ENCODE measurements at regions not wholly inside any gene's neighbourhood (a gene's known extent, or its start where the extent isn't known, plus 50 kb on each side); places are given as distances from the start of the nearest gene placed in this dataset.

DNA sequence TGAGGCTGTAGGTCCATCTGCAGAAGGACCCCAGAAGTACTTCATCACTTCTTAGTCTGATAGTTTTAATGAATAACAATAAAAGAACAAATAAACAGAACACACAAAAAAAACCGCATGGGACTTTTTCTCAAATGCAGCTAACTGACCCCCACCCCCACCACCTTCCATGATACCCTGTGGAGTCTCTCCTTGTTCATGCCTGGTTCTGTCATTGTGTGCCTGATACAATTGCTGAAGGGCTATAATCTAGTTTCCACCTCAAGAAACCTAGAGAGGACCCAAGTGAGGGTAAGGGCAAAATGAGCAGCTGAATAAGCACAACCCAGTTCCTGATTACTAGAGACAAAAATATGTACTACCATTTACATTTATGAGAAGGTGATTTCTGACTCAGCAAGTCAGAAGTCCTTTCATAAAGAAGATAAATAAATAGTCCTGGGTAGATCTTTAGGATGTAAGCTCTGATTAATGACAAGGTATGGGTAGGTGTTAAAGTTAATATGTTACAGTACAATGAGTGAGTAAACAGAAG lies 155.1 kb downstream of the TMA16 start:
- Histone ChIP-seq H3K9ac (ENCODE audit: low read length) (no peak overlapping the region), H3K79me2 (ENCODE audit: low read length) (no peaks in the 10 kb centered on the region), H4K20me1 (ENCODE audit: insufficient read depth, low read length) (no peaks in the 10 kb centered on the region), H3K4me1 (ENCODE audit: low read length) (peaks cover 15% of the 10 kb centered on the region), H3K4me3 (ENCODE audit: low read length) (no peak overlapping the region; the same call in 1 of the 2 replicates), H3K9me3 (ENCODE audit: insufficient read depth, low read length) (peaks cover 48% of the 10 kb centered on the region), H3K27me3 (ENCODE audit: low read depth, low read length) (no peaks in the 10 kb centered on the region), H3K4me2 (ENCODE audit: low read length) (peak overlapping the region; percentile 18), H3K36me3 (replicated peaks; ENCODE audit: low read depth, low read length) (peaks cover 30% of the 10 kb centered on the region), H3K27ac (ENCODE audit: low read length) (peak overlapping the region; percentile 31), H2AFZ (ENCODE audit: low read depth, low read length) (peak overlapping the region; percentile 34)
- TF ChIP-seq EZH2phosphoT487 (IDR thresholded peaks at IDR 0.05; ENCODE audit: low read depth): no peak
- TF ChIP-seq, protein P1, sequence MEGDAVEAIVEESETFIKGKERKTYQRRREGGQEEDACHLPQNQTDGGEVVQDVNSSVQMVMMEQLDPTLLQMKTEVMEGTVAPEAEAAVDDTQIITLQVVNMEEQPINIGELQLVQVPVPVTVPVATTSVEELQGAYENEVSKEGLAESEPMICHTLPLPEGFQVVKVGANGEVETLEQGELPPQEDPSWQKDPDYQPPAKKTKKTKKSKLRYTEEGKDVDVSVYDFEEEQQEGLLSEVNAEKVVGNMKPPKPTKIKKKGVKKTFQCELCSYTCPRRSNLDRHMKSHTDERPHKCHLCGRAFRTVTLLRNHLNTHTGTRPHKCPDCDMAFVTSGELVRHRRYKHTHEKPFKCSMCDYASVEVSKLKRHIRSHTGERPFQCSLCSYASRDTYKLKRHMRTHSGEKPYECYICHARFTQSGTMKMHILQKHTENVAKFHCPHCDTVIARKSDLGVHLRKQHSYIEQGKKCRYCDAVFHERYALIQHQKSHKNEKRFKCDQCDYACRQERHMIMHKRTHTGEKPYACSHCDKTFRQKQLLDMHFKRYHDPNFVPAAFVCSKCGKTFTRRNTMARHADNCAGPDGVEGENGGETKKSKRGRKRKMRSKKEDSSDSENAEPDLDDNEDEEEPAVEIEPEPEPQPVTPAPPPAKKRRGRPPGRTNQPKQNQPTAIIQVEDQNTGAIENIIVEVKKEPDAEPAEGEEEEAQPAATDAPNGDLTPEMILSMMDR (IDR thresholded peaks at IDR 0.05; ENCODE audit: low read depth, low read length): no peak

GRCh38 chr4:163651761-163652160 lies 157.3 kb downstream of the TMA16 start:
- Histone ChIP-seq H2AFZ (ENCODE audit: low read depth, low read length) (no peak overlapping the region), H3K27me3 (ENCODE audit: low read depth, low read length) (no peaks in the 10 kb centered on the region), H3K79me2 (ENCODE audit: low read length) (no peaks in the 10 kb centered on the region), H3K9me3 (ENCODE audit: insufficient read depth, low read length) (peaks cover 33% of the 10 kb centered on the region), H3K4me1 (ENCODE audit: low read length) (peaks cover 15% of the 10 kb centered on the region), H3K4me2 (ENCODE audit: low read length) (no peak overlapping the region), H3K4me3 (ENCODE audit: low read length) (no peak overlapping the region), H4K20me1 (ENCODE audit: insufficient read depth, low read length) (no peaks in the 10 kb centered on the region), H3K27ac (ENCODE audit: low read length) (no peak overlapping the region), H3K9ac (ENCODE audit: low read length) (no peak overlapping the region), H3K36me3 (replicated peaks; ENCODE audit: low read depth, low read length) (peaks cover 14% of the 10 kb centered on the region)
- TF ChIP-seq, protein P1 (IDR thresholded peaks at IDR 0.05; ENCODE audit: low read depth, low read length): no peak
- no peak for TF ChIP-seq EZH2phosphoT487 (IDR thresholded peaks at IDR 0.05; ENCODE audit: low read depth)

DNA sequence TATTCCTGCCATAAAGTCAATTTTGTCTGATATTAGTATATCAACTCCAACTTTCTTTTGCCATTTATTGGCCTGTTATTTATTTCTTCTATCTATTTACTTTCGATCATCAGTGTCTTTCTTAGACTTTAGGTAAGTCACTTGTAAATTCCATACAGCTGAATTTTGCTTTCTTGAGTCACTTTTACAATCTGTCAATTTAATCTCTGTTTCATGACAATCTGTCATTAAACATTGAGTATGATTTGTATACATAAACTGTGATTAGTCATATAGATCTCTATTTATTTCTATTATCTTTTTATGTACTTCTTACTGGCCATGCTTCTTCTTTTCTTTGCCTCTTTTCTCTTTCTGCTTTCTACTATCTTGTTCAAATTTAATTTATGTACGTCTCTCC lies 160.1 kb downstream of the TMA16 start:
- H4K20me1 ChIP-seq (ENCODE audit: insufficient read depth, low read length): no peaks in the 10 kb centered on the region
- H3K4me2 ChIP-seq (ENCODE audit: low read length): no peak overlapping the region
- no peak overlapping the region for H3K4me3 ChIP-seq (ENCODE audit: low read length)
- H3K27ac ChIP-seq (ENCODE audit: low read length): no peak overlapping the region
- no peaks in the 10 kb centered on the region for H3K79me2 ChIP-seq (ENCODE audit: low read length)
- no peaks in the 10 kb centered on the region for H3K36me3 ChIP-seq (replicated peaks; ENCODE audit: low read depth, low read length)
- TF ChIP-seq, protein P1 (IDR thresholded peaks at IDR 0.05; ENCODE audit: low read depth, low read length): no peak
- no peak for TF ChIP-seq EZH2phosphoT487 (IDR thresholded peaks at IDR 0.05; ENCODE audit: low read depth)
- no peak overlapping the region for H3K9ac ChIP-seq (ENCODE audit: low read length)
- no peaks in the 10 kb centered on the region for H3K27me3 ChIP-seq (ENCODE audit: low read depth, low read length)
- peaks cover 7% of the 10 kb centered on the region for H3K4me1 ChIP-seq (ENCODE audit: low read length)
- no peak overlapping the region for H2AFZ ChIP-seq (ENCODE audit: low read depth, low read length)
- H3K9me3 ChIP-seq (ENCODE audit: insufficient read depth, low read length): peaks cover 9% of the 10 kb centered on the region; the same call in 1 of the 2 replicates

DNA sequence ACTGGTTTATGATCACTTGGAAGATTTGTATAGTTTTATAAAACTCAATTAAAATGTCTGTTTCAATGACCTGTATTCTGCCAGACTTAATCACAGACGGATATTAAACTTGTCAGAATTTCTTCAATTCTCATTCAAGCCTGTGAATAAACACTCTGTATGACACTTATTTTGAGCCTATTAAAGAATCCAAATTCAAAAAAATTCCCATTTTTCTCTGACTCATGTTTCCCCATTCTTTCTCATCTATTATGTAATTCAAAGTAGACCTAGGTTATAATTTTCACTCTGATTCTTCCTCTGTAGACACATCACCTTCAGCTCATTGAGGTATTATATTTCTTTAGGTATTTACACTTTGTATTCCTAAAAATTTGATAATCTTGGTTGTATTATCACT lies 166.1 kb downstream of the TMA16 start:
- Histone ChIP-seq H3K9me3 (ENCODE audit: insufficient read depth, low read length) (no peaks in the 10 kb centered on the region; the same call in 1 of the 2 replicates), H3K36me3 (replicated peaks; ENCODE audit: low read depth, low read length) (no peaks in the 10 kb centered on the region), H4K20me1 (ENCODE audit: insufficient read depth, low read length) (no peaks in the 10 kb centered on the region), H3K4me3 (ENCODE audit: low read length) (no peak overlapping the region), H3K27ac (ENCODE audit: low read length) (no peak overlapping the region), H3K79me2 (ENCODE audit: low read length) (no peaks in the 10 kb centered on the region), H2AFZ (ENCODE audit: low read depth, low read length) (no peak overlapping the region), H3K4me2 (ENCODE audit: low read length) (no peak overlapping the region), H3K4me1 (ENCODE audit: low read length) (peaks cover 41% of the 10 kb centered on the region), H3K27me3 (ENCODE audit: low read depth, low read length) (no peaks in the 10 kb centered on the region), H3K9ac (ENCODE audit: low read length) (no peak overlapping the region)
- TF ChIP-seq EZH2phosphoT487 (IDR thresholded peaks at IDR 0.05; ENCODE audit: low read depth): no peak
- TF ChIP-seq, protein P1 (IDR thresholded peaks at IDR 0.05; ENCODE audit: low read depth, low read length): no peak

Data from OCI-LY3 (cell line).